H1 (cell line): ENCODE measurements at regions not wholly inside any gene's neighbourhood (a gene's known extent, or its start where the extent isn't known, plus 50 kb on each side); places are given as distances from the start of the nearest gene placed in this dataset.

Source experiments
- ASH2L ChIP-seq: fragments of 200-600, 300-600 bp; sonication (generic); IDR thresholded peaks from one replicate; pipeline ENCODE4 v1.7.1; 2017; ENCODE audit warnings: low read length
- ATF2 ChIP-seq: IDR thresholded peaks from 2 replicates; pipeline ENCODE4 v1.6.1; 2012; ENCODE audit warnings: low read length, inconsistent platforms
- BCL11A ChIP-seq, 2 experiments: IDR thresholded peaks; one replicate each; pipeline ENCODE4 v1.6.1; 2011; ENCODE audit warnings: low read depth in 2 of 2, low read length in 2 of 2, mild to moderate bottlenecking in 2 of 2
- CEBPB ChIP-seq: IDR thresholded peaks from 2 replicates; pipeline ENCODE4 v1.6.1; 2012; ENCODE audit warnings: low read depth, low read length
- KDM1A ChIP-seq: fragments of 200-600, 300-600 bp; sonication (generic); IDR thresholded peaks from 2 replicates; pipeline ENCODE4 v1.7.1; 2016; ENCODE audit warnings: mild to moderate bottlenecking, low read length, borderline replicate concordance
- RAD21 ChIP-seq, 2 experiments: IDR thresholded peaks in 1 of 2; conservative IDR thresholded peaks in 1 of 2; 2 replicates each; pipeline ENCODE4 v1.6.1; 2011; ENCODE audit warnings: low read depth in 2 of 2, low read length in 2 of 2, improper control_type of control experiment in 1 of 2, inconsistent platforms in 1 of 2, mild to moderate bottlenecking in 1 of 2, moderate library complexity in 1 of 2
- SIX5 ChIP-seq: IDR thresholded peaks from 2 replicates; pipeline ENCODE4 v1.6.1; 2011; ENCODE audit warnings: mild to moderate bottlenecking, low read depth, low read length

GRCh38 chr20:50246367-50247195 is 56.0 kb downstream of the CEBPB start (continued):
- TF ChIP-seq RAD21 (IDR thresholded peaks at IDR 0.05 in 1 of 2, conservative IDR thresholded peaks at IDR 0.05 in 1 of 2; ENCODE audit: low read depth in 2 of 2, low read length in 2 of 2) (no peak), ATF2 (no peak), CEBPB (no peak), SIX5 (no peak), KDM1A (no peak), ASH2L (no peak), BCL11A (IDR thresholded peaks at IDR 0.05; ENCODE audit: low read depth in 2 of 2, low read length in 2 of 2) (no peak)
